ENCODE measurements at regions not wholly inside any gene's neighbourhood (a gene's known extent, or its start where the extent isn't known, plus 50 kb on each side); places are given as distances from the start of the nearest gene placed in this dataset.

DNA sequence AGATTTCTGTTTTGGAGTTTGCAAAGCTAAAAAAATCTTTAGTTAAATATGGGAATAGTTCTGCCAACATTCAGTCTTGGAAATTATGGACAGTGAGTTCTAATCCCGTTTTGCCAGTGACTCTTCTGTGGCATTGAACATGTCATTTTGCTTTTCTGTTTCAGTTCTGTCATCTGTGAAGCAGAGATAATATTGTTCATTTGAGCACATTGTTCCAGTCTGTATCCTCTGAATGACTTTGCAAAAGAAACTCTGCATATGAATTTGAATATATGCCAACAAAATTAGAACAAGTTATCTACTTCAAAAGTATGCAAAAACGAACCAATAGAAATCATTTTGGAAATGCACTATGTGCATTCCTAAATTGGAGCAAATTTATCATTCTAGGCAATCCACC, 746.0 kb upstream of the POT1 start:
- Mint-ChIP-seq H3K4me1 (ENCODE audit: low read depth) (no peaks in the 10 kb centered on the region), H3K9me3 (no peaks in the 10 kb centered on the region), H3K27ac (no peak overlapping the region), H3K4me3 (no peak overlapping the region), H3K27me3 (no peaks in the 10 kb centered on the region), H3K36me3 (ENCODE audit: low read depth) (no peaks in the 10 kb centered on the region)
- intact Hi-C loops (cut with micrococcal nuclease), result no loop called here

DNA sequence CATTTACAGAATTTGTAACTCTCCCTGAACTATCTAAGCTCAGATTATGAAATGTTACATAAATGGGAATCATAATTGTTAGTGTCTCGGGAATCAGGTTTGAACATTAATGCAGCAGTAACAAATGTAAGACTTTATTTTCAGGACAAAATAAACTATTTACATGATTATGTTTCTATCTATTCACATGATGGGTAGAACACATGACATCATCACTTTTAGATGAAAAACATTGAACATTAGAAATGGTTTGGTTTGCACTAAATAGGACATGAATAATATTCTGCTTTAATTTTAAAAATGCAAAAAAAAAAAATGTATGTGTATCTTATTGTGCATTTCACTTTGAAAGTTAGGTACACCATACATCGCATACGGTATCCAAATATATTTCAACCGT, 745.5 kb upstream of the POT1 start:
- Mint-ChIP-seq H3K9me3 (no peaks in the 10 kb centered on the region), H3K4me1 (ENCODE audit: low read depth) (no peaks in the 10 kb centered on the region), H3K27ac (no peak overlapping the region), H3K36me3 (ENCODE audit: low read depth) (no peaks in the 10 kb centered on the region), H3K4me3 (no peak overlapping the region), H3K27me3 (no peaks in the 10 kb centered on the region)
- intact Hi-C loops (cut with micrococcal nuclease), result no loop called here

DNA sequence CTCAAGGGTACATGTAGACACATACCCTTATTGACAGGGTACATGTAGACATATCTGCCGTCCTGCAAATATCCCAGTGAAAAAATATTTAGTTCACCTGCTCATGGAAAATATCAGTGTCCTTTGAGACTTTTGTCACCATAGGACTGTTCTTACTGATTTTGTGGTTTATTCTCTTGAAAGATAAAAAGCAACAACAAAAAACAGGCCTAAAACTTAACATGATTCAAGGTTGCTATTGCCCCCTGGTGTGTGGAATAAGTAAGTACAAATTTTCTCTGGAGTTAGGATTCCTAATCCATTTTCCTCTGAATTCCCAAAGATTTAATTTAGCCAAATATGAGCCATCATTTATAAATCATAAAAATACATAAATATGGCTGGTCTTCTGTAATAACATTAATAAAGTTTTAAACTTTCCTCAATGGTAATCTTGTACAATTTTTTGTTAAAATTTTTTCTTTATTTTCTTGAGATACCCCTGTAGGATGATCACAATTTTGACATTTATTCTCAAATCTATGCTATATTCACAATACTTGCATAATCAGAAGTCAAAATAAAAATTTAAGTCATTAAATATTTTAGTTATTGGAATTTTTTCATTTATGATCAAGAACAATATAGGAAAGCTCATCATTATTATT, 741.4 kb upstream of the POT1 start:
- H3K9me3 Mint-ChIP-seq, result no peaks in the 10 kb centered on the region
- intact Hi-C loops (cut with micrococcal nuclease), result loop anchor here (2.0 kb wide), 1 partner anchor 610 kb away; no protein-coding TSS in a partner anchor
- H3K36me3 Mint-ChIP-seq (ENCODE audit: low read depth), result no peaks in the 10 kb centered on the region
- H3K27me3 Mint-ChIP-seq, result no peaks in the 10 kb centered on the region
- no peak overlapping the region for H3K27ac Mint-ChIP-seq
- no peak overlapping the region for H3K4me3 Mint-ChIP-seq
- H3K4me1 Mint-ChIP-seq (ENCODE audit: low read depth), result no peaks in the 10 kb centered on the region

DNA sequence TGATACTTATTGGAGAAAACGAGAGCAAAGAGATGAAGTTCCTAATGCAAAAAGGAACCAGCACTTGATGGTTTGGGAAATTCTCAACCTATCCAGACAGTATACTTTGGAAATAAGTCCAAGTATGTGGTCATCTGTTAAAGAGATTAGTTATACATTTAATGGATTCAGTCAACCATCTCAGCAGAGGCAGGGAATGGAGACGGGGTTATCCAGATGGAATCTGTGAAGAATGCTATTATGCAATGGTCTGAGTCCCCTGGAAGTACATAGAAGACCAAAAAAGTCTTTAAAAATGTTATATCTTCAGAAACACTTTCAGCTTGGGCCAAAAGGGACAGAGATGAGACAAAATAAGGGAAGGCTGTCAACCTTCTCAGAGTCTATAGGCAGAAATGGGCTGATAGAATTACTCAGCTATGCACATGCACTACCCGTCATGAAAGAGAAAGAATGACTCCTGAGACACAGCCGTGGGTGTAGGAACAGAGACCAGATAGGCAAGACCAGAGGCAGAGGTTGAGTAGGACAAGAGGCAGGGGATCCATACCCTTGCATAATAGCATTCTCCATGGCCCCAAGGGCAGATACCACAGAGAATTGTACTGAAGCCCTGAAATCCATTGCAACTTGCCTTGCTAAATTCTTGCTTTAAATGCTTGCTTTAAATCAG, 738.8 kb upstream of the POT1 start:
- H3K4me1 Mint-ChIP-seq (ENCODE audit: low read depth), result no peaks in the 10 kb centered on the region
- no peak overlapping the region for H3K27ac Mint-ChIP-seq
- no peak overlapping the region for H3K4me3 Mint-ChIP-seq
- H3K27me3 Mint-ChIP-seq, result no peaks in the 10 kb centered on the region
- H3K9me3 Mint-ChIP-seq, result no peaks in the 10 kb centered on the region
- intact Hi-C loops (cut with micrococcal nuclease), result no loop called here
- no peaks in the 10 kb centered on the region for H3K36me3 Mint-ChIP-seq (ENCODE audit: low read depth)

DNA sequence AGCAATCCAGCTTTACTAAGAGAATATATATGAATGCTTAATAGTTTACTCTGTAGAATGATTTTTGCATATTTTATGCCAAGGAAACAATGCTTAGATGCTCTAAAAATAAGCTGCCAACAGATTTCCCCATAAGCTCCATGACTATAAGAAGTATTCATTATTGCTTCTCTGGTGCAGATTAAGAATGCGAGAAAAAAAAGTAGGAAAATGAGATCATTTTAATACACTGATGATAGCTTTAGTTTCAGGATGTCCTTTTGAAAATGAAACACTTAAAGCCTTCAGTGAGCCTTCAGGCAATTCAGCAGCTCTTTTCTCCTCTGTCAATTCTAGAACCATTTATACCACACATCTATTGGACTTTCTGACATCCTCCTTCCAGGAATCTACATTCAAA, 735.0 kb upstream of the POT1 start:
- H3K36me3 Mint-ChIP-seq (ENCODE audit: low read depth), result no peaks in the 10 kb centered on the region
- H3K27ac Mint-ChIP-seq, result no peak overlapping the region
- H3K27me3 Mint-ChIP-seq, result no peaks in the 10 kb centered on the region
- peaks cover 10% of the 10 kb centered on the region for H3K9me3 Mint-ChIP-seq
- intact Hi-C loops (cut with micrococcal nuclease), result no loop called here
- H3K4me3 Mint-ChIP-seq, result no peak overlapping the region
- no peaks in the 10 kb centered on the region for H3K4me1 Mint-ChIP-seq (ENCODE audit: low read depth)

DNA sequence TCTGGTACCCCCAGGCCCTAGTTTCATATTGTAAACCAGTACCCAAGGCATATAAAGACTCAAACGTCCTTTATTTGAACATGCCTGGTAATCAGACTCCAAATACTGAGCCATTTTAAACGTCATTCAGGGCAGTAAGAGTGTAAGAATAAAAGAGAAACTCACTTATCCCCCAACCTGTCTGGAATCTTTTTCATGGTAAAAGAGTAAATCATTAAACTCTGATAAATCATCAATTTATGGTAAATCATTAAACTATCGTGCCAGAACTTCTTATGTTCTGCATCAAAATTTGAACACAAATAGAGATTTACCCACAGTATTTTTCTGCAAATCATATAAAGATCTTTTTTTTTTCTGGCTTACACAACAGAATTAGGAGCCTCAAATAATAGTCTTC, 734.3 kb upstream of the POT1 start:
- intact Hi-C loops (cut with micrococcal nuclease), result no loop called here
- H3K9me3 Mint-ChIP-seq, result peaks cover 10% of the 10 kb centered on the region
- H3K4me1 Mint-ChIP-seq (ENCODE audit: low read depth), result no peaks in the 10 kb centered on the region
- H3K27me3 Mint-ChIP-seq, result no peaks in the 10 kb centered on the region
- no peak overlapping the region for H3K4me3 Mint-ChIP-seq
- no peak overlapping the region for H3K27ac Mint-ChIP-seq
- H3K36me3 Mint-ChIP-seq (ENCODE audit: low read depth), result no peaks in the 10 kb centered on the region

DNA sequence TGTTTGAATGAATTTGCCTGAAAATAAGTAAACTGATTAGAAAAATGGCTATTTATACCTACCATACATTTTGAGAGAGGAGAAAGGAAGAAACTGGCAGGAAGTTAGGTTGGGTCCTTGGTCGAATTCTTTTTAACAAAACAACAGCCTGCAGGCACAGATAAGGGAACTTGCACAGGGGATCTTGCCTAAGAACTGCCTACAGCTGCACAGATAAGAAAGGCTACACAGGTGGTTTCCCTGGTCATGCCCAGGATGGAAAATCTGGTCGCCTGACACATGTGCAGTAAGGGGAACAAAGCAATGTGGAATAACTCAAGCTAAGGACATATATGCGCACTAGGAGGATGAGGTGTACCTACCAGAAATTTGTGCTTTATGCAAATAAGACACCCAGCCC, 732.1 kb upstream of the POT1 start:
- Mint-ChIP-seq H3K9me3 (peaks cover 10% of the 10 kb centered on the region), H3K4me3 (no peak overlapping the region), H3K27ac (no peak overlapping the region), H3K4me1 (ENCODE audit: low read depth) (no peaks in the 10 kb centered on the region), H3K36me3 (ENCODE audit: low read depth) (no peaks in the 10 kb centered on the region), H3K27me3 (no peaks in the 10 kb centered on the region)
- intact Hi-C loops (cut with micrococcal nuclease), result no loop called here

DNA sequence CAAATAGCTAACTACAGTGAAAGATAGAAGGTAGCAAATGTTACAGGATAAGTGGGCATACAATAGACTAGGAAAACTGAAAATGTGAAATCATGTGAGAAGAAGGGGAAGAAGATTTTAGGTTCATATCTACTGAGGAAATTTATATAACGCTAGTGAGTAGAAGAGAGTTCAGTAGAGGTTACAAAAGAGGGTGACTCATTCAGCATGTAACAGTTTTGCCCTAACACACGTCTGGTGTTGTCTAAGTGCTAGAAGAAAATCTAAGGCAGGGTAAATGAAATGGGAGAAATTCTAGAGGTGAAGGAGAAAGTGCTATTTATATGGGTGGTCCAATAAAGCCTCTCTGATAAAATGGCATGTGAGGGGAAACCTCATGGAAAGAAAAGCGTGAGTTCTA, 731.4 kb upstream of the POT1 start:
- no peaks in the 10 kb centered on the region for H3K36me3 Mint-ChIP-seq (ENCODE audit: low read depth)
- intact Hi-C loops (cut with micrococcal nuclease), result no loop called here
- H3K4me3 Mint-ChIP-seq, result no peak overlapping the region
- H3K27me3 Mint-ChIP-seq, result no peaks in the 10 kb centered on the region
- H3K4me1 Mint-ChIP-seq (ENCODE audit: low read depth), result no peaks in the 10 kb centered on the region
- peaks cover 10% of the 10 kb centered on the region for H3K9me3 Mint-ChIP-seq
- H3K27ac Mint-ChIP-seq, result no peak overlapping the region

DNA sequence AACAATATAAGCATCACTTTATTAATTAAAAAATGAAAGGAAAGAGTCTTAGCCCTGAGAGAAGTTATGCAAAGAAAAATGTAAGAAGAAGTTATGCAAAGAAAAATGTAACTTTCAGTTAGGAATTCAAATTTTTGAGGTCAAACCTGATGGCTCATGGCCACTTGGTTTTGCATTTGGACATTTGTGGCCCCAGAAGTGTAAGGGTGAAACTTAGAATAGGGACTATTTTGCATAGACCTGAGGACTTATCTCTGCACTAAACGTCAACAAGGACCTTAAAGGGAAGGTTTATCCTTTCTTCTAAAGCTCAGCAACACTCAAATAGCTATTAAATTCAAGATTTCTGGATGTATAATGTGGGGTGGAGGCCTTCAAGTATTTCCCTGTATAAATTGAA, 724.5 kb upstream of the POT1 start:
- H3K9me3 Mint-ChIP-seq, result no peaks in the 10 kb centered on the region
- H3K4me3 Mint-ChIP-seq, result no peak overlapping the region
- H3K27me3 Mint-ChIP-seq, result no peaks in the 10 kb centered on the region
- H3K4me1 Mint-ChIP-seq (ENCODE audit: low read depth), result no peaks in the 10 kb centered on the region
- no peaks in the 10 kb centered on the region for H3K36me3 Mint-ChIP-seq (ENCODE audit: low read depth)
- no peak overlapping the region for H3K27ac Mint-ChIP-seq
- intact Hi-C loops (cut with micrococcal nuclease), result no loop called here

DNA sequence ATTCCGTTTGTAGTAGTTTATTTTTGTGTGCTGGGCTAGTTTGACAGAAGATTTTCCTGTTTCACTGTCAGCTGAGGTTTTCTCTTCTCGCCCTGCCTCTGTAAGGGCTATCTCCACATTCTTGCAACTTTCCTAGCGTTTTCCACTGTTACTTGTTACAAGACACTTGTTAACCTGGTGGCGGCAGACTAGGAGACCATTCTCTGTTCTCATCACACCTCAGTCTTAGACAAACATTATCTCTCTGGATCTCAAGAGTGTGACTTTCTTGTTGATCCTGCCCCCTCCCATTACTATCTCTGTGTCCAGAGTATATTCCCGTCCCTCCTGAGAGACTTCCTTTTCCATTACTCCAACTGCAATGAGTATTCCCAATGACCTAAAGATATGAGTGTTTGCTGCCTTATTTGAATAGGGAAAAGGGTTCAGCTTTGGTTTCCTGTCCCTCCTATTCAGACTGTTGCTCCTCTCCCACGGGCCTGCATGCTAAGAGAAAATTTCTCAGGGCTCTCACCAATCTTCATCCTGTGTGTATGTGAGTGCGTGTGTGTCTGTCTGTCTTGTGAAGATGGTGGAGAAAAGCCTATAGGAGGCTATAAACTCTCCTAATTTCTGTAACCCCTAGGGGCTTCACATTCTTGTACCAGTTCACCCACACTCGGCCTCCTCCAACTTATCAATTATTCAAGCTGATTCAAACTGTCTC, 722.4 kb upstream of the POT1 start:
- no peaks in the 10 kb centered on the region for H3K36me3 Mint-ChIP-seq (ENCODE audit: low read depth)
- H3K9me3 Mint-ChIP-seq, result peaks cover 14% of the 10 kb centered on the region
- H3K4me1 Mint-ChIP-seq (ENCODE audit: low read depth), result no peaks in the 10 kb centered on the region
- H3K27me3 Mint-ChIP-seq, result no peaks in the 10 kb centered on the region
- H3K4me3 Mint-ChIP-seq, result no peak overlapping the region
- H3K27ac Mint-ChIP-seq, result no peak overlapping the region
- intact Hi-C loops (cut with micrococcal nuclease), result no loop called here

DNA sequence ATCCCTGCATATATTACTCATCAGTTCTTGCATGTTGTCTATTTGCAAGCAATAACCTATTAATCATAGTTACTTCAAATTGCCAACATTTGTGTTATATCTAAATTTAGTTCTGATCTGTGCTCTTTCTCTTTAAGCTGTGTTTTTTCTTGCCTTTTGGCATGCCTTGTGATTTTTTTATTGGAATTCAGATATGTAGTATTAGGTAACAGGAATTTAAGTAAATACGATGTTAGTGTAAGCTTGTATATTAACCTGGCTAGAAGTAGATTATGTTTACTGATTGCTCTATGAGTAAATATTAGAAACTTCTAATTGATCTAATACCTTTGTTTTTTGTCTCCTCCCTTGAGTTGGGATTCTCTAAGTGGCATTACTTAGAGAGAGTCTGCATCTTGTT, 718.9 kb upstream of the POT1 start:
- no peaks in the 10 kb centered on the region for H3K27me3 Mint-ChIP-seq
- H3K4me1 Mint-ChIP-seq (ENCODE audit: low read depth), result no peaks in the 10 kb centered on the region
- peaks cover 14% of the 10 kb centered on the region for H3K9me3 Mint-ChIP-seq
- no peak overlapping the region for H3K27ac Mint-ChIP-seq
- no peak overlapping the region for H3K4me3 Mint-ChIP-seq
- no peaks in the 10 kb centered on the region for H3K36me3 Mint-ChIP-seq (ENCODE audit: low read depth)
- intact Hi-C loops (cut with micrococcal nuclease), result no loop called here

DNA sequence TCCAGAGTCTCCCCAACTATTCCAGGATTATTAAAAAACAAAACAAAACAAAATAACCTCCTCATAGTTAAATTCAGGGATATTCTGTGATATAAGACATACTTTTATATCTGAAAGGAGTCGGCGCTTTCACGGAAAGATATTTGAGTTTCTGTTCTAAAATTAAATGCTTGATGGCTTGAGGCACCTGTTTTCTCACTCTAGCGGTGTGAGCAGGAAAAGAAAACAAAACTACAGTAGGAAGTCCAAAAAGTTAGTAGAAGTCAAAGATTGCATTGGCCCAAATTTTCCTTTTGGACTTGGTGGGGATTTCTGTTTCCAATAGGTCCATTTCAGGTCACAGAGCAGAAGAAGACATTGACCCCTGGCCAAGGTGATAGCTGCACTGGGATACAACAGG, 716.1 kb upstream of the POT1 start:
- Mint-ChIP-seq H3K4me3 (no peak overlapping the region), H3K36me3 (ENCODE audit: low read depth) (no peaks in the 10 kb centered on the region)

DNA sequence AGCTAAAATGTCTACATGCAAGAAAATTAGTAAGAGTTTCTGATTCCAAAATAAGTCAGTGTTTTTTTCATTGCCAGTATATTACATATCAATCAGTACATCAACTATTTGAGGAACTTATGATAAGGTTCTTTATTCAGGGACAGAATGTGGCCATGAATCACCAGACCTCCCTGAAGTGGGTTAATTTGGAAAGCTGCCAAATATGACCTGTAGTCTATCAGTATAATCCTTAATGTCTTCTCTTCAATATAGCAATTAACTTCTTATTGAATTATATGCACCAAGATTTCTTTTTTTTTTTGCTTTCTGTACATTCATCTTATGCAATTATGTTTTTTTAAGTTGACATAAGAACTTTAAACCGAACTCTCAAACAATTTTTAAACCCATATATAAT, 714.5 kb upstream of the POT1 start:
- Mint-ChIP-seq H3K27ac (no peak overlapping the region), H3K4me3 (no peak overlapping the region), H3K9me3 (peaks cover 21% of the 10 kb centered on the region), H3K4me1 (ENCODE audit: low read depth) (no peaks in the 10 kb centered on the region), H3K36me3 (ENCODE audit: low read depth) (no peaks in the 10 kb centered on the region), H3K27me3 (no peaks in the 10 kb centered on the region)
- intact Hi-C loops (cut with micrococcal nuclease), result no loop called here

More for the DNA sequence above, 716.1 kb upstream of the POT1 start:
- intact Hi-C loops (cut with micrococcal nuclease), result no loop called here
- H3K27me3 Mint-ChIP-seq, result no peaks in the 10 kb centered on the region
- peaks cover 21% of the 10 kb centered on the region for H3K9me3 Mint-ChIP-seq
- no peak overlapping the region for H3K27ac Mint-ChIP-seq
- H3K4me1 Mint-ChIP-seq (ENCODE audit: low read depth), result no peaks in the 10 kb centered on the region

DNA sequence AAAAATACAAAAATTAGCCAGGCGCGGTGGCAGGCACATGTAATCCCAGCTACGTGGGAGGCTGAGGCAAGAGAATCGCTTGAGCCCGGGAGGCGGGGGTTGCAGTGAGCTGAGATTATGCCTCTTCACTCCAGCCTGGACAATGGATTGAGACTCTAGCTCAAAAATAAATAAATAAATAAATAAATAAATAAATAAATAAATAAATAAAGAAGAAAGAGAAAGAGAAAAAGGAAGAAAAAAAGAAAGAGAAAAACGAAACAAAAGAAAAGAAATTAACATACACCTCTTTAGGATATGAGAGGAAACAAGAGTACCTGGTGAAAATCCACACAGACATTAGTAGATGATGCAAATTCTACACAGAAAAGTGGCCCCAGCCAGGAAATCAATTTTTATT, 713.7 kb upstream of the POT1 start:
- Mint-ChIP-seq H3K9me3 (peaks cover 15% of the 10 kb centered on the region), H3K27me3 (no peaks in the 10 kb centered on the region), H3K27ac (no peak overlapping the region), H3K4me1 (ENCODE audit: low read depth) (no peaks in the 10 kb centered on the region), H3K4me3 (no peak overlapping the region), H3K36me3 (ENCODE audit: low read depth) (no peaks in the 10 kb centered on the region)
- intact Hi-C loops (cut with micrococcal nuclease), result no loop called here

Data from dendritic cell treated with granulocyte-macrophage colony-stimulating factor and Interleukin-4, amounts not matched to agents 40 ng/mL and 50 ng/mL, for 4 days (primary cell).